Calu3 (cell line): ENCODE measurements at regions not wholly inside any gene's neighbourhood (a gene's known extent, or its start where the extent isn't known, plus 50 kb on each side); places are given as distances from the start of the nearest gene placed in this dataset.

ENCODE experiments used
- BruUV-seq: library from RNA; stranded (reverse); fragments of 400-500 nt; replicated peaks from 2 replicates; lab custom pipeline; 2021; lab: Mats Ljungman, UMichigan
- CTCF ChIA-PET: fragments of 300-600 bp; sonication (Branson Sonifier 250); formaldehyde crosslinking; loops from one replicate; lab custom pipeline; 2022; ENCODE audit warnings: antibody characterized with exemption; lab: Charles Lee
- DNase-seq: peaks from one replicate; pipeline ENCODE4 v3.0.0; 2022
- H3K27ac Mint-ChIP-seq: one replicate; pipeline ENCODE4 v1.8.0; 2022; ENCODE audit warnings: mixed read lengths; ENCODE audit not compliant: unreplicated experiment
- H3K27me3 Mint-ChIP-seq: one replicate; pipeline ENCODE4 v1.8.0; 2022; ENCODE audit warnings: mixed read lengths; ENCODE audit not compliant: unreplicated experiment
- H3K36me3 Mint-ChIP-seq: one replicate; pipeline ENCODE4 v1.8.0; 2022; ENCODE audit warnings: mild to moderate bottlenecking, moderate library complexity, mixed read lengths; ENCODE audit not compliant: insufficient read depth, unreplicated experiment
- H3K4me1 Mint-ChIP-seq: one replicate; pipeline ENCODE4 v1.8.0; 2022; ENCODE audit warnings: mild to moderate bottlenecking, low read depth, mixed read lengths; ENCODE audit not compliant: unreplicated experiment
- H3K4me3 Mint-ChIP-seq: one replicate; pipeline ENCODE4 v1.8.0; 2022; ENCODE audit warnings: mild to moderate bottlenecking, low read depth, moderate library complexity, mixed read lengths; ENCODE audit not compliant: unreplicated experiment
- H3K9me3 Mint-ChIP-seq: one replicate; pipeline ENCODE4 v1.8.0; 2022; ENCODE audit warnings: low read depth, mixed read lengths; ENCODE audit not compliant: unreplicated experiment
- CTCF ChIP-seq: fragments of 200-600 bp; IDR thresholded peaks from one replicate; pipeline ENCODE4 v1.8.0; 2022; ENCODE audit warnings: antibody characterized with exemption; ENCODE audit not compliant: unreplicated experiment
- intact Hi-C: fragments of 100-400 bp; cut with micrococcal nuclease; formaldehyde crosslinking; loops from one replicate; pipeline ENCODE4 v1.10.0; 2022; ENCODE audit not compliant: unreplicated experiment

DNA sequence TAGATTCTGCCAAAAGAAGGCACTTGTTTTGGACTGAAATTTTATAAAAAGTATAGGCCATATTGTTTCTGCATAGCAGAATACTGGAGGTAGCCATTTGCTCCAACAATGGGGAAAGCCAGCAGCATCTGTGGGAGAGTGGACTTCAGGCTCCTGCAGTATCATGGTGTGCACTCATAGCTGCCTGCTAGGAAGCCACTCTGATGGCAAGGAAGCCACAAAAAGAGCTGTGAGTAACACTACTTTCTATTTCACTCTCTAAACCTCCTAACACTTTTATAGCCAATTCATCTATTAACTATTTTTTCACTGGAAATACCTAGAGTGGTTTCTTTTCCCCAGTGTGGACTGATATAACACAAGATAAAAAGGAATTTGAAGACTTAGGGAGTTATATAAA is 144.4 kb upstream of the KCNJ3 start:
- Mint-ChIP-seq H3K27me3 (no peaks in the 10 kb centered on the region), H3K36me3 (no peaks in the 10 kb centered on the region), H3K4me3 (no peak overlapping the region), H3K9me3 (no peaks in the 10 kb centered on the region), H3K4me1 (no peaks in the 10 kb centered on the region), H3K27ac (no peak overlapping the region)
- DNase-seq = no peak
- intact Hi-C loops = no loop called here
- TF ChIP-seq CTCF = no peak
- no TSS peak for BruUV-seq
- CTCF ChIA-PET = no interaction called here

DNA sequence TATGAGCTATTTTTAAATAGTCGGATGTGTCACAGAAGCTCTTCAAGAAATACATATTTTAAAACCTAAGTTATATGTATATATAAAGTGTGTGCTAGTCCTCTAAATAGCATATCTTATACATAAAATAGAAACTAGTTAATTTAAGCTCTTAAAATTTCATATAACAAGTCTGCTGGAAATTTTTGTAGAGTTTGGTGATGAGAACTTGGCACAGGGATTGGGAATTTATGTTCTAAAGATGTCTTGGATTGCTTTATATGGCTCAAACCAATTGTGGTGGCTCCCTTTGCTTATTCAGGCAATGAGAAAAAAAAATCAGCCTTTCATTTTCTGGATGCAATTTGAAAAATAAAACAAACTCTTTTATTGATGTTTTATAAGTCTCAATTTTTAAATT is 142.8 kb upstream of the KCNJ3 start:
- Mint-ChIP-seq H3K27ac (no peak overlapping the region), H3K4me1 (no peaks in the 10 kb centered on the region), H3K4me3 (no peak overlapping the region), H3K27me3 (no peaks in the 10 kb centered on the region), H3K9me3 (no peaks in the 10 kb centered on the region), H3K36me3 (no peaks in the 10 kb centered on the region)
- no TSS peak for BruUV-seq
- CTCF ChIA-PET = no interaction called here
- intact Hi-C loops = no loop called here
- DNase-seq = no peak
- no peak for TF ChIP-seq CTCF

GRCh38 chr2:154556146-154556545 is 142.3 kb upstream of the KCNJ3 start:
- H3K9me3 Mint-ChIP-seq = no peaks in the 10 kb centered on the region
- H3K27me3 Mint-ChIP-seq = no peaks in the 10 kb centered on the region
- intact Hi-C loops = no loop called here
- no peak for DNase-seq
- no peak for TF ChIP-seq CTCF
- no peak overlapping the region for H3K4me3 Mint-ChIP-seq
- H3K4me1 Mint-ChIP-seq = no peaks in the 10 kb centered on the region
- H3K27ac Mint-ChIP-seq = no peak overlapping the region
- no TSS peak for BruUV-seq
- H3K36me3 Mint-ChIP-seq = no peaks in the 10 kb centered on the region
- CTCF ChIA-PET = interaction anchor here (0.6 kb wide), 1 partner anchor 998 kb away, joined by 3 read pairs; no protein-coding TSS in a partner anchor

DNA sequence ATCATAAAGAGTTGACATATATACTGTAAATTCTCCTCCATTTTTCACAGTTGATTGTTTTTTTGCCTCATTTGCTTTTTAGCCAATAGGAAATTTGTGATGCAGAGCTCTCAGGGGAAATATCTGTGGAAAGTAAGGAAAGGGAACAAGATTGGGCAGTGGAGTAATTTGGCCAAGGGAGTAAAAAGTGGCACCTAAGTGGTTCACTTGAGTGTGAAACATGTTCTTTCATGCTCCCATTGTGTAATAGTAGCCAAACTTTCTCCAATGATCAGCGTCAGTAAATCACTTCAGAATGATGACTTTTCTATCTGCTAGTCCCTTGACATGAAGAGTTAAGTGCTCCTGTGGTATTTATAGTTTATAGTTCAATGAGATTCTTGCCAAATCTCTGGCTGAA is 141.9 kb upstream of the KCNJ3 start:
- BruUV-seq = no TSS peak
- no peak for TF ChIP-seq CTCF
- Mint-ChIP-seq H3K36me3 (no peaks in the 10 kb centered on the region), H3K27ac (no peak overlapping the region), H3K4me3 (no peak overlapping the region), H3K27me3 (no peaks in the 10 kb centered on the region), H3K4me1 (no peaks in the 10 kb centered on the region), H3K9me3 (no peaks in the 10 kb centered on the region)
- intact Hi-C loops = no loop called here
- no peak for DNase-seq
- CTCF ChIA-PET = interaction anchor here (0.6 kb wide), 1 partner anchor 997 kb away, joined by 3 read pairs; no protein-coding TSS in a partner anchor
